ENCODE measurements at regions not wholly inside any gene's neighbourhood (a gene's known extent, or its start where the extent isn't known, plus 50 kb on each side); places are given as distances from the start of the nearest gene placed in this dataset.

- Histone ChIP-seq H3K4me1 (peaks cover 0 to 16% (median 6%) of the 10 kb centered on the region in 12 donors), H3K27me3 (peaks cover 0 to under 1% (median 0%) of the 10 kb centered on the region in 9 donors), H3K9me3 (no peaks in the 10 kb centered on the region), H3K36me3 (no peaks in the 10 kb centered on the region), H3K4me3 (no peak overlapping the region), H3K27ac (no peak overlapping the region)
- TF ChIP-seq CTCF (IDR thresholded peaks at IDR 0.05) (no peak), POLR2A (IDR thresholded peaks at IDR 0.05) (no peak)
- intact Hi-C loops (cut with DNase I) = no loop called here
- DNase-seq (no peak), ATAC-seq (no peak)
- WGBS, 4 donors = 87 to 92% (median 88%) methylated on average over 2 of the region's 2 CpGs
Observed at GRCh38 chr2:13018490-13018889, 301.8 kb downstream of the TRIB2 start.

- Histone ChIP-seq H3K4me3 (no peak overlapping the region), H3K9me3 (no peaks in the 10 kb centered on the region), H3K4me1 (peaks cover 0 to 16% (median 6%) of the 10 kb centered on the region in 12 donors), H3K36me3 (no peaks in the 10 kb centered on the region), H3K27ac (no peak overlapping the region), H3K27me3 (no peaks in the 10 kb centered on the region)
- intact Hi-C loops (cut with DNase I) = no loop called here
- TF ChIP-seq POLR2A (IDR thresholded peaks at IDR 0.05) (no peak), CTCF (IDR thresholded peaks at IDR 0.05) (no peak)
- ATAC-seq (no peak), DNase-seq (no peak)
- WGBS, 4 donors = 91 to 95% (median 93%) methylated on average over 3 of the region's 3 CpGs
Observed at GRCh38 chr2:13019781-13020180, 303.0 kb downstream of the TRIB2 start.

- H3K4me1 ChIP-seq = peaks cover 0 to 16% (median 6%) of the 10 kb centered on the region in 12 donors
- H3K4me3 ChIP-seq = no peak overlapping the region
- H3K9me3 ChIP-seq = no peaks in the 10 kb centered on the region
- no peak overlapping the region for H3K27ac ChIP-seq
- WGBS, 4 donors = 78 to 91% (median 81%) methylated on average over 3 of the region's 3 CpGs
- ATAC-seq (no peak), DNase-seq (no peak)
- no peak for TF ChIP-seq CTCF (IDR thresholded peaks at IDR 0.05)
- TF ChIP-seq POLR2A (IDR thresholded peaks at IDR 0.05) = no peak
- intact Hi-C loops (cut with DNase I) = no loop called here
- H3K36me3 ChIP-seq = no peaks in the 10 kb centered on the region
- H3K27me3 ChIP-seq = no peaks in the 10 kb centered on the region
Observed at GRCh38 chr2:13020469-13020868, 303.7 kb downstream of the TRIB2 start.

GRCh38 chr2:13021470-13021957 is 304.8 kb downstream of the TRIB2 start:
- no peaks in the 10 kb centered on the region for H3K27me3 ChIP-seq
- no peaks in the 10 kb centered on the region for H3K9me3 ChIP-seq
- WGBS, 4 donors = 10 to 19% (median 15%) methylated on average over 3 of the region's 3 CpGs
- peaks cover 0 to 20% (median 6%) of the 10 kb centered on the region in 12 donors for H3K4me1 ChIP-seq
- no peak overlapping the region for H3K27ac ChIP-seq
- DNase-seq (peak in 1 of 5 donors; percentile 22), ATAC-seq (peak in 2 of 4 donors; percentile 40 to 68)
- no peaks in the 10 kb centered on the region for H3K36me3 ChIP-seq
- TF ChIP-seq POLR2A (IDR thresholded peaks at IDR 0.05) (no peak), CTCF (IDR thresholded peaks at IDR 0.05) (no peak)
- intact Hi-C loops (cut with DNase I) = no loop called here
- H3K4me3 ChIP-seq = no peak overlapping the region

All from heart left ventricle (tissue), 16 donors.